Astrocyte of the cerebellum (primary cell): ENCODE measurements at regions not wholly inside any gene's neighbourhood (a gene's known extent, or its start where the extent isn't known, plus 50 kb on each side); places are given as distances from the start of the nearest gene placed in this dataset.

Experiments
- DNase-seq: peaks from one replicate; pipeline ENCODE4 v3.0.0-alpha.2; 2011; ENCODE audit warnings: low read depth
- H3K4me3 ChIP-seq: 2 replicates; pipeline ENCODE4 v1.5.1; 2011; ENCODE audit warnings: mild to moderate bottlenecking, low read depth, low read length, moderate library complexity
- in situ Hi-C: cut with HindIII; loops from 2 replicates; pipeline ENCODE4 v1.10.0; 2017; ENCODE audit warnings: low sequenced_read_pairs
- TF ChIP-seq, protein P1 (sequence below): IDR thresholded peaks from 2 replicates; pipeline ENCODE4 v1.5.1; 2012; ENCODE audit warnings: low read length, low read depth, moderate library complexity, mild to moderate bottlenecking; ENCODE audit errors: missing control alignments

GRCh38 chr1:38253314-38253713, 206.7 kb upstream of the POU3F1 start:
- in situ Hi-C loops: no loop called here
- H3K4me3 ChIP-seq: no peak overlapping the region
- TF ChIP-seq, protein P1, sequence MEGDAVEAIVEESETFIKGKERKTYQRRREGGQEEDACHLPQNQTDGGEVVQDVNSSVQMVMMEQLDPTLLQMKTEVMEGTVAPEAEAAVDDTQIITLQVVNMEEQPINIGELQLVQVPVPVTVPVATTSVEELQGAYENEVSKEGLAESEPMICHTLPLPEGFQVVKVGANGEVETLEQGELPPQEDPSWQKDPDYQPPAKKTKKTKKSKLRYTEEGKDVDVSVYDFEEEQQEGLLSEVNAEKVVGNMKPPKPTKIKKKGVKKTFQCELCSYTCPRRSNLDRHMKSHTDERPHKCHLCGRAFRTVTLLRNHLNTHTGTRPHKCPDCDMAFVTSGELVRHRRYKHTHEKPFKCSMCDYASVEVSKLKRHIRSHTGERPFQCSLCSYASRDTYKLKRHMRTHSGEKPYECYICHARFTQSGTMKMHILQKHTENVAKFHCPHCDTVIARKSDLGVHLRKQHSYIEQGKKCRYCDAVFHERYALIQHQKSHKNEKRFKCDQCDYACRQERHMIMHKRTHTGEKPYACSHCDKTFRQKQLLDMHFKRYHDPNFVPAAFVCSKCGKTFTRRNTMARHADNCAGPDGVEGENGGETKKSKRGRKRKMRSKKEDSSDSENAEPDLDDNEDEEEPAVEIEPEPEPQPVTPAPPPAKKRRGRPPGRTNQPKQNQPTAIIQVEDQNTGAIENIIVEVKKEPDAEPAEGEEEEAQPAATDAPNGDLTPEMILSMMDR: no peak
- DNase-seq: no peak

- no peak overlapping the region for H3K4me3 ChIP-seq
- no peak for DNase-seq
- TF ChIP-seq, protein P1: no peak
- in situ Hi-C loops: no loop called here
Measured at GRCh38 chr1:38250356-38250755, 203.8 kb upstream of the POU3F1 start.

DNA sequence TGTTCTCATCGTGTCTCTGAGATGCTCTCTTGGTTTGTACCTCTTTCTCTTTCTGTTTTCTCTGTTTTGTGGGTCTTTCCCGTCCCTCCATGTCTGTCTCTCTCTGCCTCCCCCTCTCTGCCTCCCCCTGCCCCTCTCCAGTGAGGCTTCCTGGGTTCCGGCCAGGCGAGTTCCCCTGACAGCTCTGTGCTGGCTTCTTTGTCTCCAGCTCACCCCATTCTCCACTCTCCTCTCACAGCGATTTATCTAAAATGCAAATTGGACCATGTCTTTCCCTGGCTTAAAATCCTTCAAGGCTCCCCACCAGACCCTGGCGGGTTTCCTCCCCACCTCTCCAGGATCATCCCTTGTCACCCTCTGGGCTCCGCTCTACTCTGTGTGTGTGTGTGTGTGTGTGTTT, 202.4 kb upstream of the POU3F1 start:
- in situ Hi-C loops: no loop called here
- H3K4me3 ChIP-seq: no peak overlapping the region
- TF ChIP-seq, protein P1: no peak
- DNase-seq: no peak

- H3K4me3 ChIP-seq: no peak overlapping the region
- TF ChIP-seq, protein P1: no peak
- in situ Hi-C loops: no loop called here
- DNase-seq: no peak
Measured at GRCh38 chr1:38246955-38247952, 200.7 kb upstream of the POU3F1 start.

DNA sequence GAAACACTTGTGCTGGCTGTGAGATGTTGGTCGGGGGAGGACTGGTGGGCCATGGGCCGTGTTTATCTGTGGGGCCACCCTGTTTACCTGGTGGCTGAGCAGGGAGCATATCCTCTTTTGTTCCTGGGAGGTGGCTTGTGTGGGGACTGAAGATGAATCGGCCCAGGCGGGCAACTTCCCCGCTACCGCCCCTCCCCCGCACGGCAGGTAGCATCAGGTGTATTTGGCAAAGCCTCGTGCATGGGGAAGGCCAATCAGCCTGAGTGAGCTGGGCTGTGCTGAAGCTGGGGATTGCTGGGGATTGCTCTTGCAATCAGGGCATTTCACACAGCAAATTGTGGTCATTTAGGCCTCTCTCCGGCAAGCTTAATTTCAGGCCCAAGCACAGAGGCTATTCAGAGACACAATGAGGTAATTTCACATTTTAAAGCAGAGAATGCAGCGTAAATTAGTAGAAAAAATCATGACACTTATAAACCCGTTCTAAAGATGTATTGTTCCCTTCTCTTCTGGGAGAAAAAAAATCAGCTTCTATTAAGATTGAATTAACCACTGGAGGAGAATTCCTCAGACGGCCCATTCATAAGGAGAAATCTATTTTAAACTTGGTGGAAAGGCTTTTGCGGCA, 197.7 kb upstream of the POU3F1 start:
- in situ Hi-C loops: loop anchor here (5.0 kb wide), 1 partner anchor 53 kb away; no protein-coding TSS in a partner anchor
- H3K4me3 ChIP-seq: no peak overlapping the region
- no peak for DNase-seq
- TF ChIP-seq, protein P1: no peak

DNA sequence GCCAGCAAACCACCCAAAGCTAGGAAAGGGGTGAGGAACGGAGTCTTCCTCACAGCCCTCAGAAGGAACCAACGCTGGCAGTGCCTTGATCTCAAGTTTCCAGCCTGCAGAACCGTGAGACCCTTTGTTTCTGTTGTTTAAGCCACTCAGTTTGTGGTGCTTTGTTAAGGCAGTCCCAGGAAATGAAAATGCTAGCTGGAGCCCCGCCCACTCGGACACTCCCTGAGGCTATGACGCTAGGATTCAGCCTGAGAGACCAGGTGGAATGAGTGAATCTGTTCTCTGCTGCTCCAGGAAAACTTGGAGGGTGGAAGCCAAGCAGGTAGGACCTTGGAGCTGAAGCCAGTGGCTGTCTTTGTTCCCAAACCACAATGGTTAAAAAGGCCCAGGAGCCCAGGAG, 196.5 kb upstream of the POU3F1 start:
- TF ChIP-seq, protein P1: no peak
- no peak for DNase-seq
- in situ Hi-C loops: loop anchor here (5.0 kb wide), 1 partner anchor 54 kb away; no protein-coding TSS in a partner anchor
- no peak overlapping the region for H3K4me3 ChIP-seq
